Mammary epithelial cell (primary cell): ENCODE measurements at regions not wholly inside any gene's neighbourhood (a gene's known extent, or its start where the extent isn't known, plus 50 kb on each side); places are given as distances from the start of the nearest gene placed in this dataset.

Experiments
- CTCF ChIP-seq, 2 donors: IDR thresholded peaks in 1 of 2; conservative IDR thresholded peaks in 1 of 2; 2 replicates each; pipeline ENCODE4 v1.5.1; 2011 to 2012; ENCODE audit warnings: inconsistent platforms in 2 of 2, low read length in 2 of 2, mild to moderate bottlenecking in 2 of 2, control low read depth in 1 of 2, low read depth in 1 of 2; ENCODE audit not compliant: insufficient read depth in 1 of 2; ENCODE audit errors: extremely low read depth in 1 of 2
- EZH2 ChIP-seq: IDR thresholded peaks from 2 replicates; pipeline ENCODE4 v1.6.1; 2012; ENCODE audit warnings: low read length, inconsistent platforms, borderline replicate concordance

GRCh38 chr4:86530183-86530582, 63.9 kb upstream of the PTPN13 start:
- TF ChIP-seq CTCF (conservative IDR thresholded peaks at IDR 0.05 in 1 of 2, IDR thresholded peaks at IDR 0.05 in 1 of 2; ENCODE audit: extremely low read depth in 1 of 2, insufficient read depth in 1 of 2, low read depth in 1 of 2, low read length in 2 of 2), result no peak
- TF ChIP-seq EZH2, result no peak
